ENCODE measurements at regions not wholly inside any gene's neighbourhood (a gene's known extent, or its start where the extent isn't known, plus 50 kb on each side); places are given as distances from the start of the nearest gene placed in this dataset.

- peaks cover 35% of the 10 kb centered on the region for H3K27me3 ChIP-seq (ENCODE audit: insufficient read depth, low read length)
- no peaks in the 10 kb centered on the region for H3K9me2 ChIP-seq (ENCODE audit: insufficient read depth)
- H3K4me1 ChIP-seq (ENCODE audit: control insufficient read depth in 1 of 2, insufficient read depth in 2 of 2, low read length in 2 of 2): no peaks in the 10 kb centered on the region
- intact Hi-C loops (cut with micrococcal nuclease): no loop called here
- no peaks in the 10 kb centered on the region for H4K20me1 ChIP-seq (ENCODE audit: insufficient read depth)
- TF ChIP-seq FOSL1 (IDR thresholded peaks at IDR 0.05; ENCODE audit: low read depth) (no peak), ZNF274 (IDR thresholded peaks at IDR 0.05; ENCODE audit: low read depth, low read length) (no peak), ZBTB33 (IDR thresholded peaks at IDR 0.05; ENCODE audit: extremely low read depth, insufficient replicate concordance, low read length) (no peak), POLR2A (IDR thresholded peaks at IDR 0.05; ENCODE audit: borderline replicate concordance, extremely low read depth, insufficient read depth, insufficient read length) (no peak), YY1 (IDR thresholded peaks at IDR 0.05; ENCODE audit: extremely low read depth, insufficient replicate concordance, low read depth, low read length) (no peak), SRF (IDR thresholded peaks at IDR 0.05; ENCODE audit: low read depth) (no peak), EZH2phosphoT487 (IDR thresholded peaks at IDR 0.05; ENCODE audit: borderline replicate concordance) (no peak), MAX (IDR thresholded peaks at IDR 0.05) (no peak), CBX3 (IDR thresholded peaks at IDR 0.05; ENCODE audit: low read depth) (no peak), CEBPB (IDR thresholded peaks at IDR 0.05; ENCODE audit: low read depth) (no peak), SIN3A (IDR thresholded peaks at IDR 0.05; ENCODE audit: low read depth) (no peak), JUND (IDR thresholded peaks at IDR 0.05) (no peak)
- H3K36me3 ChIP-seq (ENCODE audit: control insufficient read depth in 1 of 2, insufficient read depth in 2 of 2, low read length in 2 of 2): no peaks in the 10 kb centered on the region
- no peak overlapping the region for H2AFZ ChIP-seq (ENCODE audit: low read depth, low read length, poor library complexity, severe bottlenecking)
- H3K27ac ChIP-seq (ENCODE audit: low read depth, low read length): no peak overlapping the region
- H3K9ac ChIP-seq (ENCODE audit: low read length): no peak overlapping the region
- ChIA-PET CTCF (no interaction called here), POLR2A (no interaction called here), RAD21 (ENCODE audit: low non-redundant PET in 1 of 2, low total read pairs in 2 of 2, uncharacterized antibody in 2 of 2, unreplicated experiment in 2 of 2) (no interaction called here)
- ATAC-seq (no peak), DNase-seq (ENCODE audit: low read depth, low spot score) (no peak)
- no peaks in the 10 kb centered on the region for H3K79me2 ChIP-seq (ENCODE audit: insufficient read depth, low read length)
- no peak overlapping the region for H3K4me2 ChIP-seq (ENCODE audit: low read length)
- no peak overlapping the region for H3K4me3 ChIP-seq (replicated peaks in 1 of 2; ENCODE audit: low read depth in 1 of 2, low read length in 2 of 2)
- no TSS peak for BruUV-seq (replicated peaks)
- no peaks in the 10 kb centered on the region for H3K9me3 ChIP-seq (ENCODE audit: control insufficient read depth in 1 of 2, insufficient read depth in 1 of 2, low read depth in 1 of 2, low read length in 2 of 2)
Measured at GRCh38 chr2:2744958-2745715, 414.1 kb upstream of the MYT1L start.

All from HCT116 (cell line).